ENCODE measurements at regions not wholly inside any gene's neighbourhood (a gene's known extent, or its start where the extent isn't known, plus 50 kb on each side); places are given as distances from the start of the nearest gene placed in this dataset.

- no peak overlapping the region for H3K27ac ChIP-seq
- DNase-seq = no peak
- no peak for TF ChIP-seq CTCF (IDR thresholded peaks at IDR 0.05; ENCODE audit: low read depth, low read length, missing control alignments)
- no peaks in the 10 kb centered on the region for H3K27me3 ChIP-seq (replicated peaks)
- no peak overlapping the region for H3K4me3 ChIP-seq (ENCODE audit: low read depth, low read length)
- H3K36me3 ChIP-seq (replicated peaks) = no peaks in the 10 kb centered on the region
- in situ Hi-C loops (cut with HindIII; ENCODE audit: low pct_ligation_motif_present, low sequenced_read_pairs) = no loop called here
Measured at GRCh38 chr21:41012425-41012824, 155.5 kb upstream of the BACE2 start.

DNA sequence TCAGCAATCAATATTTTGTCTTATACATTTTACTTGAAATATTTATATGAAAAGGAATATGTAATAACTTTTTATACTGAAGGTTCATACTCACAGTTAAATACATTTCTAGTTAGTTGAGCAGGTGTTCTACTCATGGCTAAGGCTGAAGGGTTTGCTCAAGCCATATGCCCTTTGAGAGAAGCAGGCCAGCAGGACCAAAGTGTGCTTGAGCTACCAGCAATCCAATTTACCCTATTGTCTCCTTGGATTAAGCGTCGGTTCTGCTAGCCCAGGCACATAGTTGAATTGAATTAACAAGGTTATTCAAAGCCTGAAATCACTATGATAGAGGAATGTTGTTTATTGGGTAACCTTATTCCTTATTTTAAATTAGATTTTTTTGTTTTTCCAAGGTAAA lies 151.5 kb upstream of the BACE2 start:
- Histone ChIP-seq H3K36me3 (replicated peaks) (no peaks in the 10 kb centered on the region), H3K4me3 (ENCODE audit: low read depth, low read length) (no peak overlapping the region), H3K27ac (no peak overlapping the region), H3K27me3 (replicated peaks) (no peaks in the 10 kb centered on the region)
- in situ Hi-C loops (cut with HindIII; ENCODE audit: low pct_ligation_motif_present, low sequenced_read_pairs) = no loop called here
- no peak for TF ChIP-seq CTCF (IDR thresholded peaks at IDR 0.05; ENCODE audit: low read depth, low read length, missing control alignments)
- DNase-seq = no peak

GRCh38 chr21:41018431-41018830 lies 149.5 kb upstream of the BACE2 start:
- no peak for DNase-seq
- H3K4me3 ChIP-seq (ENCODE audit: low read depth, low read length) = no peak overlapping the region
- in situ Hi-C loops (cut with HindIII; ENCODE audit: low pct_ligation_motif_present, low sequenced_read_pairs) = no loop called here
- no peak overlapping the region for H3K27ac ChIP-seq
- no peaks in the 10 kb centered on the region for H3K27me3 ChIP-seq (replicated peaks)
- no peaks in the 10 kb centered on the region for H3K36me3 ChIP-seq (replicated peaks)
- no peak for TF ChIP-seq CTCF (IDR thresholded peaks at IDR 0.05; ENCODE audit: low read depth, low read length, missing control alignments)

- Histone ChIP-seq H3K27ac (no peak overlapping the region), H3K27me3 (replicated peaks) (no peaks in the 10 kb centered on the region), H3K4me3 (ENCODE audit: low read depth, low read length) (no peak overlapping the region), H3K36me3 (replicated peaks) (no peaks in the 10 kb centered on the region)
- no peak for TF ChIP-seq CTCF (IDR thresholded peaks at IDR 0.05; ENCODE audit: low read depth, low read length, missing control alignments)
- no peak for DNase-seq
- in situ Hi-C loops (cut with HindIII; ENCODE audit: low pct_ligation_motif_present, low sequenced_read_pairs) = no loop called here
Measured at GRCh38 chr21:41023936-41024335, 144.0 kb upstream of the BACE2 start.

- Histone ChIP-seq H3K27ac (no peak overlapping the region), H3K27me3 (replicated peaks) (no peaks in the 10 kb centered on the region), H3K36me3 (replicated peaks) (no peaks in the 10 kb centered on the region), H3K4me3 (ENCODE audit: low read depth, low read length) (no peak overlapping the region)
- TF ChIP-seq CTCF (IDR thresholded peaks at IDR 0.05; ENCODE audit: low read depth, low read length, missing control alignments) = no peak
- in situ Hi-C loops (cut with HindIII; ENCODE audit: low pct_ligation_motif_present, low sequenced_read_pairs) = no loop called here
- no peak for DNase-seq
Measured at GRCh38 chr21:41024341-41024740, 143.6 kb upstream of the BACE2 start.

- no peak for DNase-seq
- no peak overlapping the region for H3K4me3 ChIP-seq (ENCODE audit: low read depth, low read length)
- no peaks in the 10 kb centered on the region for H3K27me3 ChIP-seq (replicated peaks)
- in situ Hi-C loops (cut with HindIII; ENCODE audit: low pct_ligation_motif_present, low sequenced_read_pairs) = no loop called here
- no peak overlapping the region for H3K27ac ChIP-seq
- H3K36me3 ChIP-seq (replicated peaks) = no peaks in the 10 kb centered on the region
- TF ChIP-seq CTCF (IDR thresholded peaks at IDR 0.05; ENCODE audit: low read depth, low read length, missing control alignments) = no peak
Measured at GRCh38 chr21:41024746-41025254, 143.2 kb upstream of the BACE2 start.
